Chondrocyte (in vitro differentiated cells): ENCODE measurements at regions not wholly inside any gene's neighbourhood (a gene's known extent, or its start where the extent isn't known, plus 50 kb on each side); places are given as distances from the start of the nearest gene placed in this dataset.

Source experiments
- DNase-seq: peaks from one replicate; pipeline ENCODE4 v3.0.0; 2021; ENCODE audit warnings: mixed read lengths, low spot score
- H3K27ac Mint-ChIP-seq: one replicate; pipeline ENCODE4 v1.8.0; 2021; ENCODE audit warnings: mild to moderate bottlenecking, moderate library complexity, mixed read lengths; ENCODE audit not compliant: unreplicated experiment
- H3K27me3 Mint-ChIP-seq: 2 replicates; pipeline ENCODE4 v1.8.0; 2021; ENCODE audit warnings: low read depth, mixed read lengths
- H3K36me3 Mint-ChIP-seq: 2 replicates; pipeline ENCODE4 v1.8.0; 2021; ENCODE audit warnings: low read depth, mixed read lengths
- H3K4me1 Mint-ChIP-seq: 2 replicates; pipeline ENCODE4 v1.8.0; 2021; ENCODE audit warnings: low read depth, mild to moderate bottlenecking, mixed read lengths
- H3K4me3 Mint-ChIP-seq: one replicate; pipeline ENCODE4 v1.8.0; 2021; ENCODE audit warnings: mild to moderate bottlenecking, moderate library complexity, mixed read lengths; ENCODE audit not compliant: unreplicated experiment
- H3K9me3 Mint-ChIP-seq: 2 replicates; pipeline ENCODE4 v1.8.0; 2021; ENCODE audit warnings: low read depth, mixed read lengths
- CTCF ChIP-seq: fragments of 200-600 bp; sonication (generic); IDR thresholded peaks from 2 replicates; pipeline ENCODE4 v1.5.0; 2021; ENCODE audit warnings: antibody characterized with exemption, mild to moderate bottlenecking, moderate library complexity

DNA sequence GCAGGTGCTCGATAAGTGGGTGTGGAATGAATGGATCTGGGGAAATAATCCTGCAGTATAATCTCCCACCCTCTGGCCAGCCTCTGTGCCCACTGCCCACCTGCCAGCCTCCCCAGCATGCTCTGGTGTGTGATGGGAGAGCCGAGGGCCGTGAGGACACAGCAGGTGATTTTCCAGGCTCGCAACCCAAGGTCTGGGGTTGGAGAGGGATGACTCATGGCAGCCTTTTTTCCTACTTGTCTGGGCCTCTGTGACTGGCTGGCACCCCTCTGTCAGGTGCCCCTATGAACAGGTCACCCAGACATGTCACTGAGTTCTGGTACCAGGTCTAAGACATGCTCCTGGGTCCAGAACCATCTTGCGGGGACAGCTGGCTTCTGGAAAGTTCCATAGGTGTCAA, 385.7 kb upstream of the TNRC6C start:
- no peak for TF ChIP-seq CTCF
- Mint-ChIP-seq H3K36me3 (no peaks in the 10 kb centered on the region), H3K27me3 (peaks cover 28% of the 10 kb centered on the region), H3K4me3 (no peak overlapping the region), H3K27ac (no peak overlapping the region), H3K4me1 (peaks cover 12% of the 10 kb centered on the region), H3K9me3 (no peaks in the 10 kb centered on the region)
- peak; percentile 62 for DNase-seq

DNA sequence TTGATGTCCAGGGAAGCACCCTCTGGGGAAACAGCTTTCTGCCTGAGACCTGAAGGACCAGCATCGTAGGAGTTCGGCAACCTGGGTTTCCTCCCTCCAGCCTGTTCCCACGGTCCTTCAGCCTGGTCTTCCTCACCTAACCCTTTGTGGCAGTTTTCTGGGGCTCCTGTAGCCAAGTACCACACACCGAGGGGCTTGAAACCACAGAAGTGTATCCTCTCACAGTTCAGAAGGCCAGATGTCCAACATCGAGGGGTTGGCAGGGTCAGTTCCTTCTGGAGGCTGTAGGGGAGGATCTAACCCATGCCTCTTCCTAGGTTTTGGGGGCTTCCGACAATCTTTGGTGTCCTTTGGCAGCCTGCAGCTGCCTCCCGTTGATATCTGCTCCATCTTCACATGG, 381.0 kb upstream of the TNRC6C start:
- Mint-ChIP-seq H3K27ac (no peak overlapping the region), H3K9me3 (no peaks in the 10 kb centered on the region), H3K27me3 (peaks cover 30% of the 10 kb centered on the region), H3K36me3 (peaks cover 2% of the 10 kb centered on the region), H3K4me3 (no peak overlapping the region), H3K4me1 (peaks cover 6% of the 10 kb centered on the region)
- TF ChIP-seq CTCF, result no peak
- DNase-seq, result peak; percentile 27

DNA sequence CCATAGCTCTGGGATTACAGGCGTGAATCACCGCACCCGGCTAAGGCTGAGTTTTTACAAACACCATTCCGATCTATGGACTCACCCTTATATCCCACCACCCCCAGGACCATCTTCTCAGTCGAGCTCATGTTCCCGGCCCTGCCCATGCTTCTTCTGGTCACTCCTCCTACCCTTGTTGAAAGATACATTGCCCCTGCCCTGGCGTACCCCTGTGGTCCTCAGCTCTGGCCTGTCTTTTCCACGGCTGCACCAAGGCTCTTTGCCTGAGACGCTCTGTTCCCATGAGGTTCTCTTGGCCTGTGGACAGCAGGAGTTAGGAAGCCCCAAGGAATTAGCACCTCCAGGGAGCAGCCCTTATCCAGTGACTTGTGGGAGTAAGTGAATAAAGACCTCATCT, 379.4 kb upstream of the TNRC6C start:
- Mint-ChIP-seq H3K36me3 (peaks cover 2% of the 10 kb centered on the region), H3K4me3 (no peak overlapping the region), H3K27me3 (peaks cover 21% of the 10 kb centered on the region), H3K27ac (no peak overlapping the region), H3K9me3 (no peaks in the 10 kb centered on the region), H3K4me1 (peaks cover 3% of the 10 kb centered on the region)
- peak; percentile 38 for DNase-seq
- TF ChIP-seq CTCF, result no peak

GRCh38 chr17:77579682-77580081, 378.8 kb upstream of the TNRC6C start:
- Mint-ChIP-seq H3K9me3 (no peaks in the 10 kb centered on the region), H3K4me1 (peaks cover 3% of the 10 kb centered on the region), H3K27me3 (peaks cover 21% of the 10 kb centered on the region), H3K36me3 (peaks cover 2% of the 10 kb centered on the region), H3K4me3 (no peak overlapping the region), H3K27ac (no peak overlapping the region)
- TF ChIP-seq CTCF, result no peak
- DNase-seq, result no peak

DNA sequence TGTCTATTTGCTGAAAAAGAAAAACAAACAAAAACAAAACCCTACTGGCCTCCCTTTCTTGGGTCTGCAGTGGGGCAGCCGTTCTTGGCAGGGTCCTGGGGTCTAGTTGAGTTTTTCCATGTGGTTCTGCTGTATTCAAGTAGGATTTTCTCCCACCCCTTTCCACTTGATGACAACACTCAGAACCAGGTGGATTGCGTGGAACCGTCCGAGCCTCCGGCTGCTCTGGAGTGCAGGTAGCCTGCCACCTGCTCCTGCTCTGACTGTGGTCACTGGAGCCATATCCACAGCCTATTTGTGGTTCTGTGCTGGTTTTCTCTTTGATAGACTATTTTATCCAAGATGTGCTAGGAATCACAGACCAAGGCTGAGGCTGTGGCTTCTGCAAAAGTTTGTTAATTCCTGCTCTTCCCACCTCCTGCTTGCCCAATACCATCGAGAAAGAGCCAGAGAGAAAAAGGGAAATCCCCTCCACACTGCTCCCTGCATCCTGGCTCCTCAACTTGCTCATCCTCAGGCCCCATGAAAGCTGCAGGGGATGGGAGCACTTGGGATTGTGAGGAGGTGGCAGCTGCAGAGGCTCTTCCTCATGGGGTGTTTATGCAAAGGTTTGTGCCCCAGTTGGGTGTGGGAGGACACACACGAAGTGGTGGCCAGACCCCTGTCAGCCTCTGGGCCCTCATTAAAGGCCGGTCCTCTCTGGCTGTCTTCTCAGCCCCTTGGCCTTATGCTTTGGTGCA, 377.8 kb upstream of the TNRC6C start:
- TF ChIP-seq CTCF, result no peak
- Mint-ChIP-seq H3K4me1 (peaks cover 5% of the 10 kb centered on the region), H3K9me3 (no peaks in the 10 kb centered on the region), H3K4me3 (no peak overlapping the region), H3K27ac (no peak overlapping the region), H3K27me3 (peaks cover 14% of the 10 kb centered on the region), H3K36me3 (peaks cover 2% of the 10 kb centered on the region)
- DNase-seq, result peak; percentile 36
